ENCODE measurements at regions not wholly inside any gene's neighbourhood (a gene's known extent, or its start where the extent isn't known, plus 50 kb on each side); places are given as distances from the start of the nearest gene placed in this dataset.

DNA sequence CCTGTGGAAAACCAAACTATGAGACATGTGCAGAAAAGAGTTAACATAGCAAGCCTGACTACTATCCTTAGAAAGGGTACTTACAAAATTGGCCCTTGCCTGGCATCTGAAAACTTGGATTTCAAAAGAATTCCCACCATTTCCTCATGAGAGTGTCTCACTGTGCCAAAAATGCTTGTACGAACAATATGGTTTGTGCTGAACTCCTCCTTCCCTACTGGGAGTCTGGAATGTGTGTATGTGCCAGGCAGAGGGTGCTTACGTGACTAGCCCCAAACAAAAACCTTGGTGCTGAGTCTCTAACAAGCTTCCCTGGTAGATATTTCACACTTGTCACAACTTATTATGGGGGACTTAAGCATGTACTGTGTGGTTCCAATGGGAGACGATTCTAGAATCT, 81.7 kb upstream of the GIMD1 start:
- no peak for TF ChIP-seq CTCF (IDR thresholded peaks at IDR 0.05)
- no peak for ATAC-seq
- FAIRE-seq: no peak
- WGBS, 2 donors: 50 to 62% methylated on average over 3 of the region's 3 CpGs
- Histone ChIP-seq H3K4me3 (no peak overlapping the region), H3K36me3 (no peaks in the 10 kb centered on the region), H3K4me1 (no peaks in the 10 kb centered on the region), H3K27ac (no peak overlapping the region), H3K27me3 (no peaks in the 10 kb centered on the region), H3K9me3 (no peaks in the 10 kb centered on the region)
- intact Hi-C loops (cut with DNase I): no loop called here
- no peak for DNase-seq

DNA sequence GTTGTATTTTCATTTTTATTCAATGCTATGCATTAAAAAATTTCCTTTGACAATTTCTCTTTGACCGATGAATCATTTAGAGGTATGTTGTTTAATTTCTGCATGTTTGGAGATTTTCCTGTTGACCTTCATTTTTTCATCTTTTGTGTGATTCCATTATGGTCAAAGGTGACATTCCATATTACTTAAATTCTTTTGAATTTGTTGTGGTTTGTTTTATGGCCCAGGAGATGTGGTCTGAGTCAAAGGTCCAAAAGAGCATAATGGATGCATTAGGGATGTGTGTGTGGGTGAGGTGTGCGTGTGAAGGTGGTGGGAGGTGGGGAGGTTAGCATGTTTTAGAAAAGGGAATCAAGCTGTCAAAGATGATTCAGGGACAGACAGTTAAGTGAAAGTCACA, 76.0 kb upstream of the GIMD1 start:
- H3K27ac ChIP-seq: no peak overlapping the region
- H3K4me1 ChIP-seq: no peaks in the 10 kb centered on the region
- no peak for FAIRE-seq
- ATAC-seq: no peak
- no peaks in the 10 kb centered on the region for H3K27me3 ChIP-seq
- H3K36me3 ChIP-seq: no peaks in the 10 kb centered on the region
- WGBS, 2 donors: 70 to 81% methylated on average over 2 of the region's 2 CpGs
- no peak for TF ChIP-seq CTCF (IDR thresholded peaks at IDR 0.05)
- H3K4me3 ChIP-seq: no peak overlapping the region
- no peaks in the 10 kb centered on the region for H3K9me3 ChIP-seq
- DNase-seq: no peak
- intact Hi-C loops (cut with DNase I): no loop called here

DNA sequence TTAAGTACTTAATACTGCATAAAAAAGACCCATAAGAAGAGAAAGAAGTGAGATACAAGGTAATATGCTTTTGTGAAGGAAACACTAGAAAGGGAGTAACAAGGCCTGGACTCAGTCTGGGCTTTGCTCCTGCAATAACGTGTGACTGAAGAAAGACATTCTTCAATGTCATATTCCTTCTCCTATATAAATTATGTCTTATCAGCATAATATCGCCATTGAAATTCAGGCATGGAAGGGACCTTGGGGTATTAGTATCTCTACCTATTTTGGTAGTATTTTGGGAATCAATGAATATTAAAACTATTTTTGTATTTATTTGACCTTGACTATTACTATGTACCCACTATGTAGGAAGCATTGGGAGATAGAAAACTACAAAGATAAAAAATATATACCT, 62.2 kb upstream of the GIMD1 start:
- intact Hi-C loops (cut with DNase I): no loop called here
- no peak for FAIRE-seq
- no peak for DNase-seq
- no peak for ATAC-seq
- H3K36me3 ChIP-seq: no peaks in the 10 kb centered on the region
- H3K4me3 ChIP-seq: no peak overlapping the region
- H3K4me1 ChIP-seq: no peaks in the 10 kb centered on the region
- H3K27ac ChIP-seq: no peak overlapping the region
- H3K27me3 ChIP-seq: no peaks in the 10 kb centered on the region
- no peaks in the 10 kb centered on the region for H3K9me3 ChIP-seq
- no peak for TF ChIP-seq CTCF (IDR thresholded peaks at IDR 0.05)
- 71 to 73% methylated on average over 2 of the region's 2 CpGs for WGBS, 2 donors

DNA sequence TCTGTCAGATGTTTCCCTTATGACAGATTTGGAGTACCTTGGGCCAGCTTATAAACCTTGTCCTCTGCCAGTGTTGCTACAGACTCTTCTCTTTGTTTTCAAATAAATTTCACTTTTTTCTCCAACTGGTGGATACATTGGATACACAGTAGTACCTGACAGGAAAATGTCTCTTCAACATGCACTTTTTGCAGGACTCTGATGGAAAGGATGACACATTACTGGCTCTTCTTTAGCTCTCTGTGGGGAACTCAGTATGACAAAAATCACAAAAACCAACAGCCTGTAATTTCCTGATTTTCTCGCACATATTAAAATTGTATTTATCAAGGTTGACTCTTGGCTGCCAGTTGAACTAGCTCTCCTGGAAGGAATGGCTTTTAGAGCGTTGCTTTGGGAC, 61.3 kb upstream of the GIMD1 start:
- Histone ChIP-seq H3K9me3 (no peaks in the 10 kb centered on the region), H3K27ac (no peak overlapping the region), H3K4me3 (no peak overlapping the region), H3K4me1 (no peaks in the 10 kb centered on the region), H3K27me3 (no peaks in the 10 kb centered on the region), H3K36me3 (no peaks in the 10 kb centered on the region)
- no peak for TF ChIP-seq CTCF (IDR thresholded peaks at IDR 0.05)
- FAIRE-seq (no peak), ATAC-seq (no peak), DNase-seq (no peak)
- intact Hi-C loops (cut with DNase I): no loop called here
- 73 to 87% methylated on average over 2 of the region's 2 CpGs for WGBS, 2 donors

GRCh38 chr4:106426069-106426468, 57.5 kb upstream of the GIMD1 start:
- no peaks in the 10 kb centered on the region for H3K27me3 ChIP-seq
- ATAC-seq: no peak
- TF ChIP-seq CTCF (IDR thresholded peaks at IDR 0.05): no peak
- 48 to 78% methylated on average over 2 of the region's 2 CpGs for WGBS, 2 donors
- DNase-seq: no peak
- no peaks in the 10 kb centered on the region for H3K36me3 ChIP-seq
- no peaks in the 10 kb centered on the region for H3K4me1 ChIP-seq
- intact Hi-C loops (cut with DNase I): no loop called here
- FAIRE-seq: no peak
- no peaks in the 10 kb centered on the region for H3K9me3 ChIP-seq
- no peak overlapping the region for H3K4me3 ChIP-seq
- no peak overlapping the region for H3K27ac ChIP-seq

Measured in pancreas (tissue), 10 donors.